Transverse colon (tissue), 4 donors: ENCODE measurements at regions not wholly inside any gene's neighbourhood (a gene's known extent, or its start where the extent isn't known, plus 50 kb on each side); places are given as distances from the start of the nearest gene placed in this dataset.

Source experiments
- CTCF ChIP-seq, 5 experiments: fragments of 200-600 bp in 3 of 5; fragments of 450-650 bp in 2 of 5; sonication (generic) in 3 of 5; IDR thresholded peaks; 1 replicate in 2 of 5; 2 replicates in 3 of 5; pipeline ENCODE4 v1.5.1; 2016 to 2017; ENCODE audit warnings: antibody characterized with exemption in 5 of 5, inconsistent platforms in 3 of 5, mild to moderate bottlenecking in 2 of 5, moderate library complexity in 1 of 5
- EP300 ChIP-seq: sonication (generic); formaldehyde crosslinking; IDR thresholded peaks from one replicate; pipeline ENCODE4 v1.6.1; 2017; ENCODE audit warnings: antibody characterized with exemption, low read depth
- POLR2A ChIP-seq: fragments of 450-650 bp; IDR thresholded peaks from one replicate; pipeline ENCODE4 v1.6.1; 2016; ENCODE audit warnings: antibody characterized with exemption, mild to moderate bottlenecking, moderate library complexity
- POLR2AphosphoS5 ChIP-seq, 3 donors: sonication (generic); formaldehyde crosslinking; IDR thresholded peaks; one replicate each; pipeline ENCODE4 v1.6.1; 2016; ENCODE audit warnings: antibody characterized with exemption in 3 of 3

GRCh38 chr6:120899932-120900331, 434.3 kb downstream of the TBC1D32 start:
- TF ChIP-seq POLR2AphosphoS5 (IDR thresholded peaks at IDR 0.05) (no peak), CTCF (IDR thresholded peaks at IDR 0.05) (no peak), POLR2A (no peak), EP300 (no peak)
